NCI-H2227 treated with DMSO at 0.1 percent for 48 hours (cell line): ENCODE measurements at regions not wholly inside any gene's neighbourhood (a gene's known extent, or its start where the extent isn't known, plus 50 kb on each side); places are given as distances from the start of the nearest gene placed in this dataset.
"Not testable (repeated sequence)": the region's sequence is repeated elsewhere in the genome, so short reads cannot be mapped to it uniquely, and the experiment has no call there.

Source experiments
- DNase-seq: peaks from one replicate; lab custom pipeline; 2025; lab: John Stamatoyannopoulos, UW

GRCh38 chr2:176424746-176425145 is 155.5 kb downstream of the MTX2 start:
- no peak for DNase-seq

DNA sequence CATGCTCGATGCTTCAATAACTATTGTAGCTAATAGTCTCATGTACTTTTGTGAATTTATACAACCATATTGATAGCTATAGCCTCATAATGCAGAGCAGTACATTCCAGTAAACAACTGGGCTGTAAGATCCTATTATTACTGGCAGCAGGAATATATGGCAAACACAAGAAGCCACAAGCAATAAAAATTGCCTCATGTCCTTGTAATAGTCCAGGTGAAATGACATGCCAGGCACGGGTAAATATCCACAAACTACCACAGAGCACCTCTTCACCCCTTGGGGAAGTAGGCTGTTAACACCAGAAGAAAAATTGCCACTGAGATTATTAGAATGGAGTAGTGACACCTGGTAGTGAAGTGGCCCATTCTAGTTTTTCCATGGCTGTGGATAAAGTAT is 158.3 kb downstream of the MTX2 start:
- DNase-seq, result no peak

GRCh38 chr2:176428944-176429469 is 159.8 kb downstream of the MTX2 start:
- DNase-seq, result not testable (repeated sequence)

DNA sequence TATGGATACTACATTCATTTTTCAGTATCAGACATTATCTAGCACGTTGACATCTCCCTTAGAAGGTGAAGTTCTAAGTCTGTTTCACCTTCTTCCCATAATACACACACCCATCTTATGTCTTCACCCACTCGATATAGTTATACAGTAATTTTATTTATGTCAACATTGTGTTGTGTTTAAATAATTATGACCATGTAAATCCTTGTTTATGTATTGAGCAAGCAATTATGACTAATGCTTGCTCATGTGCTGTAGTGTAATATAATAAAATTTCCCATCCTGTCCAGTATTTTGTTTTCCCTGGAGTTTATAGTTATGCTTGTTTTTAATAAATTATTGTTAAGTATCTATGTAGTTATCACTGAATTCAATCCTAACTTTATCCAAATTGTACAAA is 163.2 kb downstream of the MTX2 start:
- no peak for DNase-seq

GRCh38 chr2:176435729-176436128 is 166.5 kb downstream of the MTX2 start:
- DNase-seq, result no peak

- no peak for DNase-seq
Observed at GRCh38 chr2:176443946-176444345, 174.7 kb downstream of the MTX2 start.

DNA sequence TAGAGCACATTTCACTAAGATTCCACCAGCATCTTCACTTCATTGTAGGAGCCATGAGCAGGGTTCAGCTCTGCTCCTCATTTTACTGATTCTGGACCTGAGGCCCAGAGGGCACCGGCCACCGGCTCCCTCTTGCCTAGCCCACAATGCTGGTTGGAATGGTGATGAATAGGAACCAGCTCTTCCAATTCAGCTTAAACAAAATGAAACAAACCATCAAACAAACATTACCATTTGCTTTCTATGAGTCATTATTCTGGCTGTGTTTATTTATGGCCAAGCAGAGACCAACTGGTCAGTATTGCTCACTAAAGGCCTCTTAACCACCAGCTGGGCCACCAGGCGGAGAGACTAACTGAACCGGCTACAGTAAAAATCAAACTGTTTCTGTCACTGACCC is 176.7 kb downstream of the MTX2 start:
- no peak for DNase-seq

GRCh38 chr2:176446718-176447414 is 177.6 kb downstream of the MTX2 start:
- no peak for DNase-seq

- no peak for DNase-seq
Observed at GRCh38 chr2:176447616-176448015, 178.4 kb downstream of the MTX2 start.

DNA sequence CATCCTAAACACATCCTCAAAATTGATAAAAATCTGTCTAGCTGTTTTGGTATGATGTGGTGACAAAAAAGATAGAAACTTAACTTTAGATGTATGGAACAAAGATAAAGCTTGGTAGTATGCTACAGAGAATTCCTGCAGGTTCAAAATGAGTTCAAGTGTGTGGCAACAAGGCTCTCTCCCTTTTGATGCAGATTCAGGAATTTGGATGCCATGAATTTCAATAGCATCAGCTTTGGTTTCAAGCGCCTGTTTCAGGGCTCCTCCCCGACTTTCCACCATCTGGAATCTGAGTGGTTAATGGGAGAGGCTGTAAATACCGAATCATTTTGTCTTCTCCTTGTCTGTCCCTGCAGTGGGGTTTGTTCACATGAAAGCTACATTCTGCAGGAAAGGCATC is 180.6 kb downstream of the MTX2 start:
- no peak for DNase-seq

GRCh38 chr2:176453784-176454183 is 184.5 kb downstream of the MTX2 start:
- DNase-seq, result no peak

DNA sequence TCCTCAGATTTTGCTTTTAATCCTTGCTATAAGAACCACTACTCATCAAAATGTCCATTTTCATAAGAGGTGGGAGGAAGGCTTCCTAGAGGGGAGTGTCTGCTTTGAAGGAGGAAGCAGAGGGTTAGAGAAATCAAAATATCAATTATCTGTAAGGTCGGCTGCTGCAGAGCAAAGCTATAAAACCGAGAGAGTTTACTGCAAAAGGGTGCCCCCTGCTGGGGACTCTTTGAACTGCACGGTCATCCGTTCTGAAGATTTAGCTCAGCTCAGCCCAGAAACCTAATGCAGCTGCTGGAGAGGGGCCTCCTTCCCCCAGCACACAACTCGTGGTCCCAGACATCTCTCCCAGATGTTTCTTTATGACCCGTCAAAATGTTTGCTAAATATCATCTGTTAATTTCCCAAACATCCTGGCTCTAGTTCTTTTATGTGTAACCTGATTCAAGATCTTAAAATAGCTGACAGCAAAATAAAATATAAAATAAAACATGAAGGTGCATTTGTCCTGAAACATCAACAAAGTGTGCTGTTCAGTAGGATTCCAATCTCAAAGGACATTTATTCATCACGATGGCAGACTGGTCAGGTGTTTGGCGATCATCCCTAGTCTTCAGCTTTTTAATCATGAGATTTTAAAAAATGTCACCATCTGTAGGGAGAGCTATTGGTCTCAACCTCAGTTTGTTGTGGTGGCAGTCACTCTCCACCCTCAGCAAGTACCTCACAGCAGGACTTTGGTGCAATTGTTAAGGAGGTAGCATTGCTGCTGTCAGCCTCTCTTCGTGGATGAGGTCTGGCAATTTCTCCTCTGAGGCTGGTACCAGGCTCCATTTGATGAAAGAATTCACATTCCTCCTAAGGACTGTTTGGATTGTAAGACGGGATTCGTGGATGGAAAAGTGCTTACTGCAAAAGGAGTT is 185.9 kb downstream of the MTX2 start:
- DNase-seq, result peak; percentile 80

DNA sequence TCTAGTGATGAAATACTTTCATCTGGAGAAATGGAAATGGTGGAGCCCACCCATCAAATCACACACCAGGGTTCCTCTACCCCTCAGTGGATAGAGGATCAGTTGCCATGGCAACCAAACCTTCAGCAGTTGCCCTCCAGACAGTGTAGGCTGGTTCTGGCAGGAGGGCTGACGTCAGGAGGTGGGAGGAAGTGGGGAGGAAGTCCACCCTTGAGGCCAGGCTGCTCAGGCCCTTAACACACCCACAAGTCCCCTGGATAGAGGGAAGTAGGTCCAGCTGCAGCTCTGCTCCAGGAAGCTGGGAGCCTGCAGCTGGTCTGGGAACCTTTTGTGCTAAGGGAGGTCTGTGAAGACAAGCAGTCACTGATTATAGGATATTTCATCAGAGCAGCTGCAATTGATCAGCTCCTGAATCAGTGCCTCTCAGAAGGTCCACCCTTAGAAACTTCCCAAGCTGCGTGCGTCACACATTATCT is 186.6 kb downstream of the MTX2 start:
- DNase-seq, result no peak

GRCh38 chr2:176457481-176457880 is 188.2 kb downstream of the MTX2 start:
- no peak for DNase-seq

DNA sequence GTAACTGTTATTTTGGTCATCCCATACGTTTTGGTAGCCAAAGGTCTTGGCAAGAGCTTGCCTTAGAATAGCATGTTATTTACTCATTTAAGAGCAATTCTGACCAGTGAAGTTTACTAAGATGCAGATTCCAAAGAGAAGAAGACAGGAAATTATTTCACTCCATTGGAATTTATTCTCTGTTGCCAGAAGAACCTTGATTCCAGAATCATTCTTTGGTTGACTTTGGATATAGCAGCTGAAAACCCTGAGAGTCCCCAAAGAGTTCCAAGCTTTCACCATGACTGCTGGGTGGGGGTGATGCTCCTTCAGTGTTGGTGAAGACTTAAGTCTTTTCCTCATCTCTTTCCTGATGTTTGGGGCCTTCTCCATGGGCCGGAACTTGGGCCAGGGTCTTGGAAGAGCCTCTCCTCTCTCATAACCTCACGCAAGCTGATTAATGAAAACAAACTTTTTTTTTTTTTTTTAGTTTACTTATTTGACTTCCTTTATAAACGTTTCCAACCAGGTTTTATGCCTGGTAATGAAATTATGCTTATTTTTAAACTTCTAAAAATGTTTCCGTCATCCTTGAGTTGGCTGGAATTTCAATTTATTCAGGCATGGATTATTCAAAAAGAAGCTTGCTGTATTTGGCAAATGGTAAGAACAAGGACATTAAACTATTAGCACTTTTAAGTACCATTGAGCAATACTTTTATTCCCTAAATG is 192.0 kb downstream of the MTX2 start:
- DNase-seq, result no peak

DNA sequence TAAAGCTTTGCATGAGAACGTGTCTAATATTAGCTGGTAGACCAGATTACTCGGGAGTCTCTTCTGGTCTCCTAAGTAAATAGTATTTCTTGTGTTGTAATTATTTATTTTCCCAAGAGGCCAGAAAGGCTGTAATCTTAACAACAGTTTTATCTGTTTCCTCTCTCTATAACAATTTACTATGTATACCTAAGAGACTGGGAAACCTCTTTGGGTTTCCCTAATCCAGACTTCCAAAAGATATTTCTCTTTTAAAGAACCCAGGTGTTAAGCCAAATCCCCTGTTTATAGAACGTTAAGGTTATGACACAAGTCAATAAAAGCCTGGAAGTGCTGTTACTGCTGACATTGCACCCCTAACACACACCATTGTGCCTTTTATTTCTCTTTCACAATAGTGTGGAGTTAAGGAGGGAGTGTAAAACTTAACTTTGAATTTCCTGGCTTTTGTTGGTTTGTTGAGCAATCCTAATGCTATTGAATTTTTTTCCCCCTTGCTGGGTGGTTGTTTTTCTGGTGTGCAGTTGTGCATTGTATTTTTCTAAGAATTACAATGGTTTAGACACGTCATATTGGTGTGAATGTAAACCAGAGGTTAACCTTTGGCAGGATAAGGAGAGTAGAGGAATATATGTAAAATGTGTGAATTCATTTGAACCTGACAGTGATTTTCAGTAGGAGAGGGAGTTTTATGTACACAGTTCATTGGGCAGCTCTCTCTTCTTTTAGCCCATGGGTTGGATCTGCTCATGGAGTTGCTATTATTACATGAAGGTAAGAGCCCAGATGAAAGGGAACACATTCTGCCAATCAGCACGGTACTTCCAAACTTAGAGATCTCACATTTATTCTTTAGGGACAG is 192.8 kb downstream of the MTX2 start:
- no peak for DNase-seq

DNA sequence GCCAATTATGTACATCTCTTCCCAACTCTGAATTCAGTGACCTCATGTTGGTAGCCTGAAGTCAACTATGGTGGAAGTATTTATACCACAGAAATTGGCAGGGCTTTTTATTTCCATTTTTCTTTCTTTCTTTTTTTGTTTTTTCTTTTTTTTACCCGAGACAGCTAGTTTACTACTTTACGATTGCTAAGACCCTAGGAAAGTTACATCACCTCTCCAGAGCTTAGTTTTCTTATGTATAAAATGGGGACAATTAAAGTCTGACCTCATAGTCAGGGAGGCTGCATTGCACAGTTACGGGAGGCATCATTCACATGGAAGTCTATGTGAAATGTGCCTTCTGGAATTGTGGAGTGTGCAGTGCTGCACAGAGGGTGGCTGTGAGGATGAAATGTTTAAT is 194.3 kb downstream of the MTX2 start:
- no peak for DNase-seq

DNA sequence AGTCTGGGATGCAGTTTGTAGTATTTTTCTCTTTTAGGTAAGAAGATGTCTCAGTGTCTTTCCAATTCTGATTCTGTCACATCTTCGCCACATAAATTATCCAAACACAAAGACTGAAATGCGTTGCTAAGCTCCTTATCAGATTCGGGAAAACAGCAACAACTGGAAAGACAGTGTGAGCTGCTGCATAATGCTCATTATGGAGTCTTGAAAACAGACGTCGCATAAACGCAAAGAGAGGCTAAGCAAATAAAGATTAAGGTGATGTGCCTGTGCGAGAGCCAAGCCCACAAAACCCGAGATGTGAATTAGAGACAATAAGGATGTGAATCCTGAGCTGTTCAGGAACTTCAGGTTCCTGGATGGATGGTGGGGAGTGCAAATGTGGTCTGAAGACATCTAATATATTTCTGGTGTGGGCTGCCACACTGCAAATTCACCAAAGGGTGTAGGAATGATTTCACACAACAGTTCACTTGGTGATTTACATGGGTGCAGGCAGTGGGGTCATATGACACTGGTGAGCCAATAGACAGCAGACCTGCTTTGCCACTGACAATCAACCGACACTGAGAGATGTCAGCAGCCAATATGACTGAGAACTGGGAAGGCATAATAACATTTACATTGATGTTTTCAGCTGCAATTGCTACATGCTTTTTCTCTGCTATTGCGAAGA is 195.8 kb downstream of the MTX2 start:
- no peak for DNase-seq

DNA sequence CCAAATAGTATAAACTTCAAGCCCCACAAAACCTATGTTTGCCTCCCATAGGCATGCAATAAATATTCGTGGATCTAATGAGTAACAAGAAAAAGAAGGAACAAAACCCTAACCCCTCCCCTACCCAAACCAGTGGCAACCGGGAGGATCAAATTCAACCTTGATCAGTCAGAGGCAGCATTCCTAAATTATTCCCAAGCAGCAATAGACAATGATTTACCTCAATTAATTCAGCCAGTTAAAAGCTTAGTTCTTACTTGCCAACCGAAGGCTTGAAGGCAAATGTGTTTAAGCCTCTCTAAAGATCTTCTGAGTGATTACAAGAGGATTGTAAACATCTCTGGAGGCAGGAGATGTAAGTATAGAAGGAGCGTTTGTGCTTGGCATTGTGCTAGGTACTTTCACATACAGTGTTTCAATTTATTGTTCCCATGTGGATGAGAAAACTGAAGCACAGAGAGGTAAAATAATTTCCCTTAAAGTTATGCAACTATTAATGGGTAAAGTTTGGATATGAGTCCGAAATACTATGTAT is 197.7 kb downstream of the MTX2 start:
- DNase-seq, result no peak

DNA sequence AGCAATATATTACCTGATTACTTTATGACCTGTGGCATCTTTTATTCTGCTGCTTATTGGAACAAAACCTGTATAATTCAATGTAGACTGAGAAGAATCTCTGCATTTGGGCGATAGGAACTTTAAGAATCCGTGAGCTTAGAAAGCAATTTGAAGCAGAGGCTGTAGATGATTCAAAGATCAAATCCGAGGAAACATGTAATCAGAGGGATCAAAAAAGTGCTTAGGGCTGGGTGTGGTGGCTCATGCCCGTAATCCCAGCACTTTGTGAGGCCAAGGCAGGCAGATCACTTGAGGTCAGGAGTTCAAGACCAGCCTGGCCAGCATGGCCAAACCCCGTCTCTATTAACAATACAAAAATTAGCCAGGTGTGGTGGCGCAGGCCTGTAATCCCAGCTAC is 198.4 kb downstream of the MTX2 start:
- DNase-seq, result no peak
